ENCODE measurements at regions not wholly inside any gene's neighbourhood (a gene's known extent, or its start where the extent isn't known, plus 50 kb on each side); places are given as distances from the start of the nearest gene placed in this dataset.

DNA sequence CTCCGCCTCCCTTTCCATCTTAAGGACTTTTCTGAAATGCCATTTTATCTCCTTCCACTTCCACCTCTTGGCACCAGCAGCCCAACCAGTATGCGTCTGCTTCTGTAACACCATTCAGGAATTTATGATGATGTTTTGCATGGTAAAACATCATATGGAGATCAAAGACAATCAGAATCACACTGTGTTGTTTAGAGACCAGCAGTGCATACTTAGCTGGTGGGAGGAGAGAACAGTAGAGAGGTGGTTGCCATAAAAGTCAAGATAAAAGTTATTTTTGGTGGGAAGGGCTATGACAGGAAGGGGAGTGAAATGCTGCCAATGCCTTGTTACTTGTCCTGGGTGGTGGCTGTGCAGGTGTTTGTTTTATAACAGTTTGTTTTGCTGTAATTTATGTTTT lies 268.0 kb downstream of the OPA1 start:
- H3K4me3 ChIP-seq (ENCODE audit: low read length): no peak overlapping the region
- H3K9me3 ChIP-seq (ENCODE audit: control insufficient read depth, low read depth, low read length): no peaks in the 10 kb centered on the region
- H3K27me3 ChIP-seq (ENCODE audit: control insufficient read depth, insufficient read depth, low read length): no peaks in the 10 kb centered on the region
- no peak overlapping the region for H3K27ac ChIP-seq (ENCODE audit: low read length)
- H3K4me1 ChIP-seq (ENCODE audit: control insufficient read depth, low read depth, low read length): no peaks in the 10 kb centered on the region
- no peak overlapping the region for H3K9ac ChIP-seq (ENCODE audit: low read length)
- H3K36me3 ChIP-seq (ENCODE audit: control insufficient read depth, low read depth, low read length): no peaks in the 10 kb centered on the region

DNA sequence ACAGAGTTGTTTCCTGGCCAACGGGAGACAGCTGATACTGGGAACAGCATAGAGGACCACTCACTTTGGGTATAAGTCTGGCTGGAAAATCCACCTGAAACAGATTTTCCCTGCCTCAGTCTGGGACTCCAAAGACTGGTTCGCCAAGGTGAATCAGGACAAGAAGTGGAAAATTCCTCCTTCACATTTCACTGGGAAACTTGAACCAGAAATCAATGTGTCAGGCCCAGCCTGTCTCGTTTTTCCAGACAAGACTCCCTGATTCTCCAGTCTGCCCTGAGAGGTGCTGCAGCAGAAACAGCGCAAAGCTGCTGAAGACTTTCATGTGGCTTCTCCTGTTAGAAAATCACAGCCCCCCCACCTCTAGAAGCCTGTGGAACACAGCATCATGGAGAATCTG lies 269.8 kb downstream of the OPA1 start:
- Histone ChIP-seq H3K9me3 (ENCODE audit: control insufficient read depth, low read depth, low read length) (no peaks in the 10 kb centered on the region), H3K9ac (ENCODE audit: low read length) (no peak overlapping the region), H3K27me3 (ENCODE audit: control insufficient read depth, insufficient read depth, low read length) (peaks cover 2% of the 10 kb centered on the region), H3K4me3 (ENCODE audit: low read length) (no peak overlapping the region), H3K4me1 (ENCODE audit: control insufficient read depth, low read depth, low read length) (no peaks in the 10 kb centered on the region), H3K27ac (ENCODE audit: low read length) (no peak overlapping the region), H3K36me3 (ENCODE audit: control insufficient read depth, low read depth, low read length) (no peaks in the 10 kb centered on the region)

DNA sequence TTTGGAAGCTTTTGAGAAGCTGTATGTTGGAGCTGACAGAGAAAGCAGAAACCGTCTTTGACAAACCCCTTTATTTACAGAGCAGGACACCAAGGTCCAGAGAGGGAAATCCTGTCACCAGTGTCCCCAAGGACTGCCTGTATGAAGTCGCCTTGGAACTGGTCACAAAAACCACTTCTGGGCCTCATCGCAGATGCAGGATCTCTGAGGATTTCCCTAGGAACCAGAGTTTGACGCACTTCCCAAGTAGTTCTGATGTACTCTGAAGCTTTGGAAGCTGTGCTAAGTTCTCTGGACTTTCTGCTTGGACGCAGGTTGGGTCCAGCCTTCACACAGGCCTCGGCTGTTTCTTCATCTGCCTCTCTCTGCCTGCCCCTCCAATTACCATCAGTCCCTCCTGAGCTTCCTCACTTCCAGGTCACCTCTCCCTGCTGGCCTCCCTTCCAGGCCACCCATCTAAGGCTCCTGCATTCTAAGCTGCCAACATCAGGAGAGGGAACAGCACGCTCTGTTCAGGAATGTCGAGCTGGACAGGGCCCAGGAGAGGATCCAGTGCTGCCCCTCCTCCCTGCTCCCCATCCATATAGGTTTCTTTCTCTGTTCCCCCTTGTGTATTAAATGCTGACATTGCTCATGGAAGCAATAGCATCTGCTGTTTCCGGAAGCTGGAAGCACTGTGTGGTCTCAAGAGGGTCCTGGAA lies 270.8 kb downstream of the OPA1 start:
- Histone ChIP-seq H3K27ac (ENCODE audit: low read length) (no peak overlapping the region), H3K4me3 (ENCODE audit: low read length) (no peak overlapping the region), H3K36me3 (ENCODE audit: control insufficient read depth, low read depth, low read length) (no peaks in the 10 kb centered on the region), H3K4me1 (ENCODE audit: control insufficient read depth, low read depth, low read length) (no peaks in the 10 kb centered on the region), H3K9ac (ENCODE audit: low read length) (no peak overlapping the region), H3K9me3 (ENCODE audit: control insufficient read depth, low read depth, low read length) (no peaks in the 10 kb centered on the region), H3K27me3 (ENCODE audit: control insufficient read depth, insufficient read depth, low read length) (peaks cover 12% of the 10 kb centered on the region)

DNA sequence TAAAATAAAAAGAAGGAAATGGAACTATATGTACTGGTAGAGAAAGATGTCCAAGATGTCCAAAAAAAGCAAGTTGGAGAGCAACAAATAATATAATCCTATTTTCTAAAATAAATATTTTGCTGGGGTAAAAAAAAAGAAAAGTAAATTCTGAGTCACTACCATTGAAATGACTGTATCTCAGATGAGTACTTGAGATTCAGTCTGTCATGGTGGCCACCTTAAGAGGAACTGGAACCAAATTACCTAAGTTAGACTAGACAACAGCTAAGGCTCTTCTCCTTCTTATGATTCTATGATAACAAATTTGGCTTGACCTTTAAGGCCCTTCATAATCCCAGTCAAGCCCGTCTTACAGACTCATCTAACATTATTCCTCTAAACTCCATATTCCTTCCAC lies 270.6 kb upstream of the HES1 start:
- Histone ChIP-seq H3K36me3 (ENCODE audit: control insufficient read depth, low read depth, low read length) (no peaks in the 10 kb centered on the region), H3K27me3 (ENCODE audit: control insufficient read depth, insufficient read depth, low read length) (peaks cover 27% of the 10 kb centered on the region), H3K9ac (ENCODE audit: low read length) (no peak overlapping the region), H3K4me3 (ENCODE audit: low read length) (no peak overlapping the region), H3K9me3 (ENCODE audit: control insufficient read depth, low read depth, low read length) (no peaks in the 10 kb centered on the region), H3K27ac (ENCODE audit: low read length) (no peak overlapping the region), H3K4me1 (ENCODE audit: control insufficient read depth, low read depth, low read length) (peaks cover 4% of the 10 kb centered on the region)

DNA sequence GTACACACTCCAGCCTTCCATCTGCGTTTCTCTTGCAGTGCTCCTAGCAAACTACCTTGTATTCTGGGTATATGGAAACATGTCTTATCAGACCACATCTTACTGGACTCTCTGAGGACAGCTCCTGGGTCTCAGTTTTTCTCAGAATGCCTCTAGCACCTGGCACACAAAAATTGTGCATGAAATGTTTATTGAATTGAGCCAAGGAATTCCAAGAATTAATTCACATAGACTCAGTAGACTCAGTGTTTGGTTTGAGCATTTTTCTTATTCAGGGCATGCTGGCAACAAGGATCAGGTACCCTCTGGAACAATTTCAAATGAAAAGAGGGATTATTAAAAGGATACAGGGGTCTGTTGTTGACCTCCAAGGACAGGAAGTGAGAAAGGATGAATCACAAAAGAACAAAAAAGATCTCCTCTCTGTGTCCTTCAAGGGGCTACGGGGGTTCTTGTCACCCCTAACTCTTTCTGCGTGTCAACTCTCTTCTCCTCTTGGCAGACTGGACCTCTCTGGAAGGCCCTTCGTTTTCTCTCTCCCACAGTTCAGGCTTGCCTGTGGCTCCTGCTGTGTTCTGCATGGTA lies 270.0 kb upstream of the HES1 start:
- H3K27me3 ChIP-seq (ENCODE audit: control insufficient read depth, insufficient read depth, low read length): peaks cover 33% of the 10 kb centered on the region
- no peak overlapping the region for H3K27ac ChIP-seq (ENCODE audit: low read length)
- no peak overlapping the region for H3K4me3 ChIP-seq (ENCODE audit: low read length)
- no peaks in the 10 kb centered on the region for H3K36me3 ChIP-seq (ENCODE audit: control insufficient read depth, low read depth, low read length)
- H3K9me3 ChIP-seq (ENCODE audit: control insufficient read depth, low read depth, low read length): no peaks in the 10 kb centered on the region
- H3K9ac ChIP-seq (ENCODE audit: low read length): no peak overlapping the region
- H3K4me1 ChIP-seq (ENCODE audit: control insufficient read depth, low read depth, low read length): peaks cover 8% of the 10 kb centered on the region

DNA sequence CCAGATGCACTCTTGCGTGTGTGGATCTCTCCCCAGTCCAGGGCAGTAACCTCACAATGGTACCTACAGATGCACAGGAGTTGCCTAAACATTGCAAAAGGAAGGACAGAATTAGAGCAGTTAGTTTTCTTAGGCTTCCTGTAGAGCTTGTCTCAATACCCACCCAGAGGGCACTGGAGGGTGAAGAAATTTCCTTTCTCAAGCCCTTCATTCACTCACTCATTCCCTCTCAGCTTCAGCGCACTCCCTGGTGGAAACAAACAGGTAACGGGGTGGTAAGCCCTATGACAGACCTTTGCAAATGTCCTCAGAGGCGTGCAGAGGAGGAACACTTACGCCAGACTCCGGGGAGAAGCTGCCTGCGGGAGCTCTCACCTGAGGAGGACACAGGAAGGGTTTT lies 267.4 kb upstream of the HES1 start:
- no peaks in the 10 kb centered on the region for H3K9me3 ChIP-seq (ENCODE audit: control insufficient read depth, low read depth, low read length)
- peaks cover 38% of the 10 kb centered on the region for H3K27me3 ChIP-seq (ENCODE audit: control insufficient read depth, insufficient read depth, low read length)
- H3K4me1 ChIP-seq (ENCODE audit: control insufficient read depth, low read depth, low read length): peaks cover 8% of the 10 kb centered on the region
- H3K4me3 ChIP-seq (ENCODE audit: low read length): no peak overlapping the region
- H3K27ac ChIP-seq (ENCODE audit: low read length): no peak overlapping the region
- H3K36me3 ChIP-seq (ENCODE audit: control insufficient read depth, low read depth, low read length): no peaks in the 10 kb centered on the region
- H3K9ac ChIP-seq (ENCODE audit: low read length): no peak overlapping the region

DNA sequence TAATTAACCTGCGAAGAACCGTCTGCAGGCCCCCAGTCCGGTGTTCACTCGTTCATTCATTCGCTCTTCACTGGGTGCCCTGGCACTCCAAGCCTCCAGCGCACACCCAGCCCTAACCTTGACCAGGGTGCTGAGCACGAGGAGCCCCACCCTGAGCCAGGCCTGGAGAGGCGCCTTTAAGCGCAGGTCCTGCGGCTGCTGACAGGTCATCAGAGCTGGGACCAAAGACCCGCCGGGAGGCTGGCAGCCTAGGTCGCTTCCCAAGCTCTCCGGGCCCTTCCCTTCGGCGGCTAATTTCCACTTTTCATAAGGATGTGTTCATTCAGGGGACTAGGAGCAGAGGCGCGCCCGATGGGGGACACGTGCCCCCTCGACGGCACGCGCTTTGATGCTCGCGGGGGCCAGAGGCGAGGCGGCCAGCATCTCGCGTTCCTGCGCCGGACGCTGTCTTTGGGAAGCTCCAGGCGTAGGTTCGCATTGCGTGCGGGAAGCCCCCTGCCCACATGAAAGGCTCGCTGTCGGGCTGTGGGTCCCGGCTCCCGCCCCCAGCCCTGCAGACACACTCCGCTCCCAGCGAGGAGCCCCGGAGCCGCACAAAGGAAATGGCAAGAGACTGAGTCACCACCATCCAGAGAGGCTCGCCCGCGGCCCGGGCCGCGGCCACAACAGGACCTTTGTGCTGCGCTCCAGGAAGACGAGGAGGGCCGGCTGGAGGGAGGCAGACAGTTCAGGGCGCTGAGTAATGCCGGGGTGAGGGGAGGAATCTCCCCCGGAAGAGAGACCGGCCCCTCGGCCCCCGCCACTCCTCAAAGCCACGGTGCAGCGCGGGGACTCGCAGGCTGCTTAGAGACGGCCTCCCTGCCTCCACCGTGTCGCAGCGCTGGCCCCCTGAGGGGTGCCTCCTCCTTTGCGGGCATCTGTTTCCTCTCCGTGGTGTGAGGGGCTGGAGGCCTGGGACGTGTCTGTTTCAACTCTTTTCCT lies 266.4 kb upstream of the HES1 start:
- peaks cover 38% of the 10 kb centered on the region for H3K27me3 ChIP-seq (ENCODE audit: control insufficient read depth, insufficient read depth, low read length)
- H3K4me1 ChIP-seq (ENCODE audit: control insufficient read depth, low read depth, low read length): peaks cover 8% of the 10 kb centered on the region
- H3K36me3 ChIP-seq (ENCODE audit: control insufficient read depth, low read depth, low read length): no peaks in the 10 kb centered on the region
- no peaks in the 10 kb centered on the region for H3K9me3 ChIP-seq (ENCODE audit: control insufficient read depth, low read depth, low read length)
- no peak overlapping the region for H3K27ac ChIP-seq (ENCODE audit: low read length)
- no peak overlapping the region for H3K9ac ChIP-seq (ENCODE audit: low read length)
- no peak overlapping the region for H3K4me3 ChIP-seq (ENCODE audit: low read length)

DNA sequence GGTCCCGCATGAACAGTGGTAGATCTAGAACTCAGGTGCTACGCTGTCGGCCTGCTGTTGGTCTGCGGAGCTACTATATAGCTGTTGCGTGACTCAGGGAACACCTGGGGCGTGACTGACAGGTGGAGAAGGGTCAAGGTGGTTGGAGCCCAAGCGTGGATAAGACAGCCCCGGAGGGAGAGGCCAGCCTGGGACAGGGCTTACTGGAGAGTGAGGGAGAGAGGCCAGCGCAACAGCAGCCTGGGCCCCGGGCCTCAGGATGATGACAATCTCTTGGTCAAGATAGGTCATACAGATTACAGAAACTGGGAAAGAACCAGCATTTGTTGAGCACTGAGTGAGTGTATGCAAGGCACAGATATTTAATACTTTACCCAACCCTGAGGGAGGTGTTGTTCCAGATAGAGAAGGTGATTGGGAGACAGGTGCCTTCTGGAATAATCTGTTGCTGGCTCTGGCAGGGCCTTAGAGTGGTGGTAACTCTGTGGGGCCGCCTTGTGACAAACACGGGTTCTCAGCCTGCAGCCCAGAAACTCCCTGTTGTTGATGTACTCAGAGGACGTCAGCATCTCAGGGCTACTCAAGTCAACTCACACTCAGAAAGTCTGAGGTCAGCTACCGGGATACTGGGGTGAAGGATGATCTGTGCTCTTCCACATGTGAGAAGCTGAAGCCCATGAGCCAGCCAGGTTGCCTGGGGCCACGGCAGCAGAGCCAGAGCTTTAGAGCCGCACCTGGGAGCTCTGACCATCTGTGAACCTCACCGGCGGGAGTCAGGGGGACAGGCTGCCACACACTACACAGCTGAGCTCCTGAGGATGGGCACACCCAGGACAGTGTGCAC lies 265.4 kb upstream of the HES1 start:
- peaks cover 38% of the 10 kb centered on the region for H3K27me3 ChIP-seq (ENCODE audit: control insufficient read depth, insufficient read depth, low read length)
- no peak overlapping the region for H3K27ac ChIP-seq (ENCODE audit: low read length)
- no peak overlapping the region for H3K4me3 ChIP-seq (ENCODE audit: low read length)
- no peaks in the 10 kb centered on the region for H3K9me3 ChIP-seq (ENCODE audit: control insufficient read depth, low read depth, low read length)
- peaks cover 17% of the 10 kb centered on the region for H3K4me1 ChIP-seq (ENCODE audit: control insufficient read depth, low read depth, low read length)
- H3K9ac ChIP-seq (ENCODE audit: low read length): no peak overlapping the region
- no peaks in the 10 kb centered on the region for H3K36me3 ChIP-seq (ENCODE audit: control insufficient read depth, low read depth, low read length)

DNA sequence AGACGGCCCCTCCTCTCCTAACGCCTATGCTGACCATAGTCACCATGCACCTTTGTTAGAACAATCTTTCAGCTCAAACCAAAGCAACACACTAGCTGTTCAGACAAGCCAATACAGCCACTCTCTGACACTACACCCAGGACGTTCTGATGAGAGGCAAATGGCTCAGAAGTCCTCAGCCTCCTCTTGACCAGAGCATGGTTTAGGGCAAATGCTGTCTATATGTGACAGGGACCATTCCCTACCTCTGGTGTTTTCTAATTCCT lies 264.8 kb upstream of the HES1 start:
- H3K27ac ChIP-seq (ENCODE audit: low read length): no peak overlapping the region

DNA sequence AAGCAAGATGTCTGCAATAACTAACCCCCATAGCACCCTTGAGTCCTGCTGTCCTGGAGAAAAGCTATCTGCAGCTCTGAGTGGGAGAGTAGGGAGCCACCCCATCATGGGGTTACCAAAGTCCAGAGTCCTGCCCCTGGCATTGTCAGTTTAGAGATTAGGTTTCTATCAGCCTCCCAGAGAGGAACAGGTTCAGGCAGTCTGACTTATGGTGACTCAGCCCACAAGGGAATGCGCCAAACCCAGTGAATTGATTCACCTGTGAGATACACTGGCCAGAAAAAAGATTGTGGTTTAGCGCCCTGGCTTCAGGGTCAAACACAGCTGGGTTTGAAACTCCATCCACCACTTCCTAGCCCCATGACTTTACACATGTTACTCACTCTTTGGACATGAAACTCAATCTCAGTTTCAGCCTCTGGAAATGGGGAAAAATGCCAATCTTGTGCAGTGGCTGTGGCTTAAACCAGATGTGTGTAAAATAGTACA lies 263.6 kb upstream of the HES1 start:
- H3K4me3 ChIP-seq (ENCODE audit: low read length): no peak overlapping the region
- no peak overlapping the region for H3K27ac ChIP-seq (ENCODE audit: low read length)
- no peak overlapping the region for H3K9ac ChIP-seq (ENCODE audit: low read length)
- peaks cover 17% of the 10 kb centered on the region for H3K4me1 ChIP-seq (ENCODE audit: control insufficient read depth, low read depth, low read length)
- peaks cover 38% of the 10 kb centered on the region for H3K27me3 ChIP-seq (ENCODE audit: control insufficient read depth, insufficient read depth, low read length)
- H3K9me3 ChIP-seq (ENCODE audit: control insufficient read depth, low read depth, low read length): no peaks in the 10 kb centered on the region
- no peaks in the 10 kb centered on the region for H3K36me3 ChIP-seq (ENCODE audit: control insufficient read depth, low read depth, low read length)

More for the DNA sequence above, 264.8 kb upstream of the HES1 start:
- no peak overlapping the region for H3K9ac ChIP-seq (ENCODE audit: low read length)
- no peaks in the 10 kb centered on the region for H3K36me3 ChIP-seq (ENCODE audit: control insufficient read depth, low read depth, low read length)
- no peak overlapping the region for H3K4me3 ChIP-seq (ENCODE audit: low read length)
- peaks cover 17% of the 10 kb centered on the region for H3K4me1 ChIP-seq (ENCODE audit: control insufficient read depth, low read depth, low read length)
- H3K27me3 ChIP-seq (ENCODE audit: control insufficient read depth, insufficient read depth, low read length): peaks cover 38% of the 10 kb centered on the region
- no peaks in the 10 kb centered on the region for H3K9me3 ChIP-seq (ENCODE audit: control insufficient read depth, low read depth, low read length)
